Keratinocyte (primary cell): ENCODE measurements at regions not wholly inside any gene's neighbourhood (a gene's known extent, or its start where the extent isn't known, plus 50 kb on each side); places are given as distances from the start of the nearest gene placed in this dataset.

Experiments
- DNase-seq: peaks from one replicate; pipeline ENCODE4 v3.0.0-alpha.2; 2011; ENCODE audit warnings: low read depth, missing footprints, low spot score
- FAIRE-seq: peaks from 2 replicates; lab custom pipeline; 2011; peaks lifted over from hg19 to GRCh38; lab: Jason Lieb, UNC
- H2AFZ ChIP-seq: 2 replicates; pipeline ENCODE4 v1.6.0; 2012; ENCODE audit warnings: low read length, control low read depth, inconsistent platforms; ENCODE audit not compliant: control insufficient read depth
- H3K27ac ChIP-seq: 2 replicates; pipeline ENCODE4 v1.5.1; 2011; ENCODE audit warnings: low read length; ENCODE audit not compliant: control insufficient read depth, insufficient read depth
- H3K27me3 ChIP-seq: 3 replicates; pipeline ENCODE4 v1.6.0; 2011; ENCODE audit warnings: low read length; ENCODE audit not compliant: control insufficient read depth, insufficient read depth; ENCODE audit errors: extremely low read depth
- H3K36me3 ChIP-seq, 2 experiments: 2 replicates in 1 of 2; 3 replicates in 1 of 2; pipeline ENCODE4 v1.5.1; 2011; ENCODE audit warnings: low read length in 2 of 2, mild to moderate bottlenecking in 1 of 2; ENCODE audit not compliant: control insufficient read depth in 2 of 2, insufficient read depth in 2 of 2; ENCODE audit errors: extremely low read depth in 1 of 2
- H3K4me1 ChIP-seq: 3 replicates; pipeline ENCODE4 v1.5.1; 2011; ENCODE audit warnings: low read length; ENCODE audit not compliant: control insufficient read depth, insufficient read depth; ENCODE audit errors: extremely low read depth
- H3K4me2 ChIP-seq: 3 replicates; pipeline ENCODE4 v1.6.0; 2011; ENCODE audit warnings: low read depth, low read length; ENCODE audit not compliant: control insufficient read depth, insufficient read depth; ENCODE audit errors: extremely low read depth
- H3K4me3 ChIP-seq, 3 experiments: fragments of 200-600 bp in 1 of 3; sonication (generic) in 1 of 3; 2 replicates in 2 of 3; 3 replicates in 1 of 3; pipeline ENCODE4 v1.5.1; 2011 to 2016; ENCODE audit warnings: low read length in 3 of 3, mild to moderate bottlenecking in 3 of 3, control low read depth in 2 of 3, inconsistent platforms in 1 of 3, low read depth in 1 of 3, mixed read lengths in 1 of 3, mixed run types in 1 of 3, moderate library complexity in 1 of 3; ENCODE audit not compliant: control insufficient read depth in 2 of 3, insufficient read depth in 2 of 3; ENCODE audit errors: extremely low read depth in 1 of 3
- H3K79me2 ChIP-seq: 2 replicates; pipeline ENCODE4 v1.6.0; 2012; ENCODE audit warnings: low read length; ENCODE audit not compliant: control insufficient read depth, insufficient read depth
- H3K9ac ChIP-seq: 3 replicates; pipeline ENCODE4 v1.6.0; 2011; ENCODE audit warnings: low read length; ENCODE audit not compliant: control insufficient read depth, insufficient read depth; ENCODE audit errors: extremely low read depth
- H3K9me1 ChIP-seq: 3 replicates; pipeline ENCODE4 v1.6.0; 2011; ENCODE audit warnings: low read length; ENCODE audit not compliant: control insufficient read depth, insufficient read depth; ENCODE audit errors: extremely low read depth
- H3K9me3 ChIP-seq: 2 replicates; pipeline ENCODE4 v1.5.1; 2012; ENCODE audit warnings: low read depth, low read length; ENCODE audit not compliant: control insufficient read depth
- H4K20me1 ChIP-seq: 3 replicates; pipeline ENCODE4 v1.6.0; 2011; ENCODE audit warnings: low read length; ENCODE audit not compliant: control insufficient read depth, insufficient read depth; ENCODE audit errors: extremely low read depth
- CTCF ChIP-seq, 3 experiments: IDR thresholded peaks in 1 of 3; conservative IDR thresholded peaks in 1 of 3; optimal IDR thresholded peaks in 1 of 3; 2 replicates in 2 of 3; 3 replicates in 1 of 3; pipeline versions ENCODE3 to v1.5.1; 2011; ENCODE audit warnings: low read length in 3 of 3, mild to moderate bottlenecking in 3 of 3, moderate library complexity in 2 of 3, control low read depth in 1 of 3, inconsistent platforms in 1 of 3; ENCODE audit not compliant: insufficient read depth in 2 of 3; ENCODE audit errors: extremely low read depth in 1 of 3
- EZH2 ChIP-seq: IDR thresholded peaks from one replicate; pipeline ENCODE4 v1.6.1; 2012; ENCODE audit warnings: inconsistent platforms, mild to moderate bottlenecking, low read length, moderate library complexity
- dilution Hi-C: fragments of 300-500 bp; cut with MboI; formaldehyde crosslinking; loops from one replicate; pipeline ENCODE4 v1.7.0; 2020; ENCODE audit warnings: low sequenced_read_pairs; ENCODE audit not compliant: extremely low pct_ligation_motif_present

GRCh38 chr1:163406772-163407171 is 85.0 kb downstream of the NUF2 start:
- no peaks in the 10 kb centered on the region for H3K4me1 ChIP-seq
- no peak for TF ChIP-seq EZH2
- no peak for DNase-seq

GRCh38 chr1:163408262-163408661 is 86.5 kb downstream of the NUF2 start:
- Histone ChIP-seq H3K9ac (no peak overlapping the region), H3K27ac (no peak overlapping the region), H3K4me3 (no peak overlapping the region), H3K27me3 (no peaks in the 10 kb centered on the region), H3K79me2 (no peaks in the 10 kb centered on the region), H3K4me2 (no peak overlapping the region), H3K36me3 (no peaks in the 10 kb centered on the region), H3K9me1 (no peaks in the 10 kb centered on the region), H3K9me3 (no peaks in the 10 kb centered on the region), H4K20me1 (no peaks in the 10 kb centered on the region), H2AFZ (no peak overlapping the region), H3K4me1 (no peaks in the 10 kb centered on the region)
- FAIRE-seq (no peak), DNase-seq (no peak)
- dilution Hi-C loops: no loop called here
- TF ChIP-seq CTCF (optimal IDR thresholded peaks at IDR 0.05 in 1 of 3, IDR thresholded peaks at IDR 0.05 in 1 of 3, conservative IDR thresholded peaks at IDR 0.05 in 1 of 3; ENCODE audit: extremely low read depth in 1 of 3, insufficient read depth in 2 of 3, low read length in 3 of 3) (no peak), EZH2 (no peak)

More at GRCh38 chr1:163406772-163407171, 85.0 kb downstream of the NUF2 start:
- Histone ChIP-seq H3K4me3 (no peak overlapping the region), H2AFZ (no peak overlapping the region), H3K36me3 (no peaks in the 10 kb centered on the region), H4K20me1 (no peaks in the 10 kb centered on the region), H3K9me3 (no peaks in the 10 kb centered on the region), H3K27me3 (no peaks in the 10 kb centered on the region), H3K9ac (no peak overlapping the region), H3K9me1 (no peaks in the 10 kb centered on the region), H3K27ac (no peak overlapping the region), H3K4me2 (no peak overlapping the region), H3K79me2 (no peaks in the 10 kb centered on the region)
- FAIRE-seq: no peak
- dilution Hi-C loops: no loop called here
